OCI-LY1 (cell line): ENCODE measurements at regions not wholly inside any gene's neighbourhood (a gene's known extent, or its start where the extent isn't known, plus 50 kb on each side); places are given as distances from the start of the nearest gene placed in this dataset.

Source experiments
- H2AFZ ChIP-seq: fragments of 200-600 bp; sonication (generic), shearing (Covaris generic); 2 replicates; pipeline ENCODE4 v1.6.0; 2014; ENCODE audit warnings: antibody characterized with exemption, mild to moderate bottlenecking, low read length
- H3F3A ChIP-seq: fragments of 200-600 bp; sonication (generic), shearing (Covaris generic); 2 replicates; pipeline ENCODE4 v1.6.0; 2014; ENCODE audit warnings: mild to moderate bottlenecking, antibody characterized with exemption, low read length, moderate library complexity; ENCODE audit not compliant: insufficient read depth
- H3K27ac ChIP-seq: fragments of 200-600 bp; sonication (generic); 2 replicates; pipeline ENCODE4 v1.5.1; 2014; ENCODE audit warnings: low read length, mixed run types, mild to moderate bottlenecking, low read depth; ENCODE audit not compliant: poor library complexity, severe bottlenecking
- H3K27me3 ChIP-seq: fragments of 200-600 bp; sonication (generic); 2 replicates; pipeline ENCODE4 v1.6.0; 2014; ENCODE audit warnings: antibody characterized with exemption, mild to moderate bottlenecking, low read length, moderate library complexity; ENCODE audit not compliant: insufficient read depth
- H3K36me3 ChIP-seq: fragments of 200-600 bp; sonication (generic); 2 replicates; pipeline ENCODE4 v1.6.1; 2014; ENCODE audit warnings: mild to moderate bottlenecking, antibody characterized with exemption, low read length, moderate library complexity, mixed read lengths; ENCODE audit not compliant: insufficient read depth
- H3K4me1 ChIP-seq: fragments of 200-600 bp; sonication (generic); 2 replicates; pipeline ENCODE4 v1.5.1; 2014; ENCODE audit warnings: mild to moderate bottlenecking, low read length, moderate library complexity; ENCODE audit not compliant: insufficient read depth, severe bottlenecking
- H3K4me2 ChIP-seq: fragments of 200-600 bp; sonication (generic), shearing (Covaris generic); 2 replicates; pipeline ENCODE4 v1.6.1; 2014; ENCODE audit warnings: low read length
- H3K4me3 ChIP-seq: fragments of 200-600 bp; sonication (generic); 2 replicates; pipeline ENCODE4 v1.5.1; 2014; ENCODE audit warnings: low read length, low read depth, mild to moderate bottlenecking, mixed read lengths; ENCODE audit not compliant: poor library complexity, severe bottlenecking
- H3K79me2 ChIP-seq: fragments of 200-600 bp; shearing (Covaris generic); 2 replicates; pipeline ENCODE4 v1.6.1; 2016; ENCODE audit warnings: mixed run types, low read length, mixed read lengths; ENCODE audit not compliant: insufficient read depth
- H3K9ac ChIP-seq: fragments of 200-600 bp; sonication (generic), shearing (Covaris generic); 2 replicates; pipeline ENCODE4 v1.6.1; 2014; ENCODE audit warnings: mild to moderate bottlenecking, low read length, mixed read lengths
- H3K9me2 ChIP-seq: fragments of 200-600 bp; sonication (generic), shearing (Covaris generic); 2 replicates; pipeline ENCODE4 v1.6.1; 2014; ENCODE audit warnings: low read depth, mild to moderate bottlenecking, low read length, mixed read lengths
- H3K9me3 ChIP-seq: fragments of 200-600 bp; shearing (Covaris generic); 2 replicates; pipeline ENCODE4 v1.6.1; 2014; ENCODE audit warnings: low read length, mixed read lengths
- H4K20me1 ChIP-seq: fragments of 200-600 bp; sonication (generic), shearing (Covaris generic); 2 replicates; pipeline ENCODE4 v1.6.0; 2016; ENCODE audit warnings: mild to moderate bottlenecking, low read length; ENCODE audit not compliant: insufficient read depth
- CTCF ChIP-seq: fragments of 200-600 bp; sonication (generic), shearing (Covaris generic); IDR thresholded peaks from 2 replicates; pipeline ENCODE4 v1.5.1; 2017; ENCODE audit warnings: mild to moderate bottlenecking, antibody characterized with exemption, low read length, moderate library complexity, mixed read lengths
- EZH2 ChIP-seq: fragments of 200-600 bp; sonication (generic), shearing (Covaris generic); IDR thresholded peaks from 2 replicates; pipeline ENCODE4 v1.8.0; 2017; ENCODE audit warnings: borderline replicate concordance, mixed run types, mild to moderate bottlenecking, antibody characterized with exemption, low read length, moderate library complexity, mixed read lengths

- Histone ChIP-seq H3F3A (no peaks in the 10 kb centered on the region), H3K4me3 (no peak overlapping the region), H2AFZ (no peak overlapping the region), H3K9me3 (no peaks in the 10 kb centered on the region), H3K79me2 (no peaks in the 10 kb centered on the region), H3K9me2 (no peaks in the 10 kb centered on the region), H3K4me2 (peak overlapping the region; percentile 24; the same call in 1 of the 2 replicates), H4K20me1 (no peaks in the 10 kb centered on the region), H3K9ac (no peak overlapping the region), H3K27me3 (no peaks in the 10 kb centered on the region), H3K36me3 (no peaks in the 10 kb centered on the region), H3K27ac (no peak overlapping the region), H3K4me1 (peaks cover 7% of the 10 kb centered on the region)
- no peak for TF ChIP-seq CTCF
- no peak for TF ChIP-seq EZH2
Observed at GRCh38 chr1:59013276-59013927, 229.6 kb upstream of the JUN start.

GRCh38 chr1:59013928-59014279 lies 230.1 kb upstream of the JUN start:
- H3K9me2 ChIP-seq = no peaks in the 10 kb centered on the region
- H2AFZ ChIP-seq = no peak overlapping the region
- no peak overlapping the region for H3K4me2 ChIP-seq
- no peaks in the 10 kb centered on the region for H3K79me2 ChIP-seq
- H3K27me3 ChIP-seq = no peaks in the 10 kb centered on the region
- no peaks in the 10 kb centered on the region for H4K20me1 ChIP-seq
- no peak overlapping the region for H3K9ac ChIP-seq
- H3K4me1 ChIP-seq = peaks cover 7% of the 10 kb centered on the region
- no peak overlapping the region for H3K4me3 ChIP-seq
- H3K36me3 ChIP-seq = no peaks in the 10 kb centered on the region
- no peak overlapping the region for H3K27ac ChIP-seq
- H3F3A ChIP-seq = no peaks in the 10 kb centered on the region
- no peaks in the 10 kb centered on the region for H3K9me3 ChIP-seq
- TF ChIP-seq CTCF (no peak), EZH2 (no peak)

- Histone ChIP-seq H3K36me3 (no peaks in the 10 kb centered on the region), H4K20me1 (no peaks in the 10 kb centered on the region), H3K4me1 (peaks cover 10% of the 10 kb centered on the region), H3K9me2 (no peaks in the 10 kb centered on the region), H3K4me3 (no peak overlapping the region), H3K79me2 (no peaks in the 10 kb centered on the region), H3F3A (no peaks in the 10 kb centered on the region), H3K9ac (no peak overlapping the region), H3K4me2 (no peak overlapping the region), H3K27ac (no peak overlapping the region), H3K27me3 (no peaks in the 10 kb centered on the region), H2AFZ (no peak overlapping the region), H3K9me3 (no peaks in the 10 kb centered on the region)
- TF ChIP-seq CTCF (no peak), EZH2 (no peak)
Observed at GRCh38 chr1:59014827-59015226, 231.0 kb upstream of the JUN start.
